HG03565 (cell line): ENCODE measurements at regions not wholly inside any gene's neighbourhood (a gene's known extent, or its start where the extent isn't known, plus 50 kb on each side); places are given as distances from the start of the nearest gene placed in this dataset.

Experiments
- ATAC-seq: cut with Tn5 transposase; IDR thresholded peaks from one replicate; pipeline ENCODE4 v1.9.1; 2021; ENCODE audit warnings: mild to moderate bottlenecking, moderate library complexity; ENCODE audit not compliant: unreplicated experiment

- no peak for ATAC-seq
These were observed 136.7 kb upstream of the GSE1 start for GRCh38 chr16:85476389-85476788.

GRCh38 chr16:85477801-85478363 lies 135.2 kb upstream of the GSE1 start:
- no peak for ATAC-seq

- ATAC-seq = no peak
These were observed 133.0 kb upstream of the GSE1 start for GRCh38 chr16:85479972-85480726.

- ATAC-seq = no peak
These were observed 132.4 kb upstream of the GSE1 start for GRCh38 chr16:85480727-85481101.

GRCh38 chr16:85481206-85481605 lies 131.9 kb upstream of the GSE1 start:
- no peak for ATAC-seq

- ATAC-seq = no peak
These were observed 131.4 kb upstream of the GSE1 start for GRCh38 chr16:85481738-85482137.

GRCh38 chr16:85483424-85483823 lies 129.7 kb upstream of the GSE1 start:
- no peak for ATAC-seq

GRCh38 chr16:85484347-85485300 lies 128.5 kb upstream of the GSE1 start:
- no peak for ATAC-seq

- ATAC-seq = no peak
These were observed 127.7 kb upstream of the GSE1 start for GRCh38 chr16:85485379-85485778.

GRCh38 chr16:85486256-85486915 lies 126.7 kb upstream of the GSE1 start:
- ATAC-seq = no peak

GRCh38 chr16:85488414-85488813 lies 124.7 kb upstream of the GSE1 start:
- ATAC-seq = no peak

GRCh38 chr16:85490407-85491057 lies 122.6 kb upstream of the GSE1 start:
- no peak for ATAC-seq

- no peak for ATAC-seq
These were observed 121.9 kb upstream of the GSE1 start for GRCh38 chr16:85491058-85491771.

- ATAC-seq = no peak
These were observed 121.3 kb upstream of the GSE1 start for GRCh38 chr16:85491798-85492294.

GRCh38 chr16:85492295-85492864 lies 120.7 kb upstream of the GSE1 start:
- ATAC-seq = no peak

GRCh38 chr16:85494315-85494714 lies 118.8 kb upstream of the GSE1 start:
- no peak for ATAC-seq

- ATAC-seq = no peak
These were observed 117.9 kb upstream of the GSE1 start for GRCh38 chr16:85495259-85495658.

GRCh38 chr16:85495823-85496538 lies 117.1 kb upstream of the GSE1 start:
- ATAC-seq = no peak
